Gastroesophageal sphincter (tissue), 4 donors: ENCODE measurements at regions not wholly inside any gene's neighbourhood (a gene's known extent, or its start where the extent isn't known, plus 50 kb on each side); places are given as distances from the start of the nearest gene placed in this dataset.
"Not testable (repeated sequence)": the region's sequence is repeated elsewhere in the genome, so short reads cannot be mapped to it uniquely, and the experiment has no call there.

Experiments
- ATAC-seq: fragments of 150-250 bp; one replicate; pipeline ENCODE4 v1.9.1; 2016; ENCODE audit warnings: mild to moderate bottlenecking, moderate library complexity
- H3K27ac ChIP-seq, 4 donors: fragments of 200-600 bp; sonication (generic) in 3 of 4; 1 replicate in 3 of 4; 2 replicates in 1 of 4; pipeline ENCODE4 v1.5.1; 2016 to 2019
- H3K27me3 ChIP-seq: fragments of 200-600 bp; sonication (generic); one replicate; pipeline ENCODE4 v1.5.1; 2019
- H3K36me3 ChIP-seq, 2 donors: fragments of 200-600 bp; sonication (generic); one replicate each; pipeline ENCODE4 v1.5.1; 2019; ENCODE audit warnings: control low read depth in 1 of 2
- H3K4me1 ChIP-seq, 3 donors: fragments of 200-600 bp; sonication (generic); 1 replicate in 2 of 3; 2 replicates in 1 of 3; pipeline ENCODE4 v1.5.1; 2016 to 2019; ENCODE audit warnings: control low read depth in 2 of 3
- H3K4me3 ChIP-seq, 2 donors: fragments of 200-600 bp; sonication (generic); one replicate each; pipeline ENCODE4 v1.5.1; 2019; ENCODE audit warnings: mild to moderate bottlenecking in 1 of 2, moderate library complexity in 1 of 2
- H3K9me3 ChIP-seq, 3 donors: fragments of 200-600 bp; sonication (generic); one replicate each; pipeline ENCODE4 v1.5.1; 2017 to 2019; ENCODE audit warnings: control low read depth in 2 of 3
- EP300 ChIP-seq: sonication (generic); formaldehyde crosslinking; IDR thresholded peaks from one replicate; pipeline ENCODE4 v1.6.1; 2017; ENCODE audit warnings: antibody characterized with exemption, mild to moderate bottlenecking
- POLR2A ChIP-seq, 2 donors: fragments of 450-650 bp; IDR thresholded peaks; one replicate each; pipeline ENCODE4 v1.6.1; 2017; ENCODE audit warnings: antibody characterized with exemption in 2 of 2, mild to moderate bottlenecking in 2 of 2, moderate library complexity in 1 of 2
- POLR2AphosphoS5 ChIP-seq: sonication (generic); formaldehyde crosslinking; IDR thresholded peaks from one replicate; pipeline ENCODE4 v1.6.1; 2017; ENCODE audit warnings: antibody characterized with exemption
- WGBS, 2 donors: methylation state at CpG; one replicate each; pipeline ENCODE4 v1.1.5; 2018; ENCODE audit warnings: low coverage in 1 of 2; 5-methylcytosine and 5-hydroxymethylcytosine counted together
- TF ChIP-seq, protein P1 (sequence below), 4 experiments: fragments of 200-600 bp in 2 of 4; fragments of 450-650 bp in 2 of 4; sonication (generic) in 1 of 4; IDR thresholded peaks; one replicate each; pipeline ENCODE4 v1.5.1; 2017 to 2019; ENCODE audit warnings: antibody characterized with exemption in 4 of 4, mild to moderate bottlenecking in 2 of 4, moderate library complexity in 2 of 4

DNA sequence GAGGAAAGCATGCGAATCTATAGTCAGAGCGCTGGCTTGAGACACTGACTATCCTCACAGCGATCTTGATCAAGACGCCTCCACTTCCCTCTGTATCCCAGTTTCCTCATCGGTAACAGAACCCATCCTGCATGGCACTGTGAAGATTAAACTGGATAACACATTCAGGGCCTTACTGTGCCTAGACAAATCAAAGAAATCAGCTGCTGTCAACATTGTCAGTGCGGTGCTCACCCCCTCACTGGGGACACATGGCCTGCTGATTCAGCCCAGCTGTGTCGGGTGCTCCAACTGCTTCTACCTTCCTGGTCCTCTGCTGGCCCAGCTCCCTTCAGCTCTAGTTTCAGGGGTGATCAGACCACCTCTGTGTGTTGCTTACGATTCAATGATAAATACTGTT lies 268.6 kb upstream of the AGAP1 start:
- WGBS, 2 donors = 85 to 100% methylated on average over 6 to 8 of the region's 8 CpGs
- ATAC-seq = no peak
- TF ChIP-seq EP300 (no peak), POLR2A (IDR thresholded peaks at IDR 0.05) (no peak), POLR2AphosphoS5 (no peak)
- TF ChIP-seq, protein P1, sequence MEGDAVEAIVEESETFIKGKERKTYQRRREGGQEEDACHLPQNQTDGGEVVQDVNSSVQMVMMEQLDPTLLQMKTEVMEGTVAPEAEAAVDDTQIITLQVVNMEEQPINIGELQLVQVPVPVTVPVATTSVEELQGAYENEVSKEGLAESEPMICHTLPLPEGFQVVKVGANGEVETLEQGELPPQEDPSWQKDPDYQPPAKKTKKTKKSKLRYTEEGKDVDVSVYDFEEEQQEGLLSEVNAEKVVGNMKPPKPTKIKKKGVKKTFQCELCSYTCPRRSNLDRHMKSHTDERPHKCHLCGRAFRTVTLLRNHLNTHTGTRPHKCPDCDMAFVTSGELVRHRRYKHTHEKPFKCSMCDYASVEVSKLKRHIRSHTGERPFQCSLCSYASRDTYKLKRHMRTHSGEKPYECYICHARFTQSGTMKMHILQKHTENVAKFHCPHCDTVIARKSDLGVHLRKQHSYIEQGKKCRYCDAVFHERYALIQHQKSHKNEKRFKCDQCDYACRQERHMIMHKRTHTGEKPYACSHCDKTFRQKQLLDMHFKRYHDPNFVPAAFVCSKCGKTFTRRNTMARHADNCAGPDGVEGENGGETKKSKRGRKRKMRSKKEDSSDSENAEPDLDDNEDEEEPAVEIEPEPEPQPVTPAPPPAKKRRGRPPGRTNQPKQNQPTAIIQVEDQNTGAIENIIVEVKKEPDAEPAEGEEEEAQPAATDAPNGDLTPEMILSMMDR (IDR thresholded peaks at IDR 0.05) = no peak

DNA sequence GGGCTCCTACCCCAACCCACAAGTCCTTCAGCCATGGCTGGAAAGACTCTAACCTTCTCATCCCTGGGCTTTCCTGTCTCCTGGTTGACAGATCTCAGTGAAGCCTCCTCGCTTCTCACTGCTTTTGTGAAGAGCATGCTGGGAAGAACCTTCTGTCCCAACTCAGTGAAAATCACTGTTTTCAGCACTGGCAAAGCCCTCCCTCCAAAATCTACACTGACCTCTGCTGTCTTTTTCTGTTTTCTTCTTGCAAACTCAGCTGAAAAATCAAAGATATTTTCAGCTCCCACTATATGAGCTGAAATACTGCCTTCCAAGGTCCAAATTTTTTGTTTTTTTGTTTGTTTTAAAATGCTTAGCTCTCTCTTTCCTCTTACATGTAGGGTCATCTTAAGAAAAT lies 266.3 kb upstream of the AGAP1 start:
- Histone ChIP-seq H3K36me3 (no peaks in the 10 kb centered on the region), H3K4me1 (peaks cover 0 to 13% (median 0%) of the 10 kb centered on the region in 3 donors), H3K27me3 (no peaks in the 10 kb centered on the region), H3K27ac (no peak overlapping the region), H3K4me3 (no peak overlapping the region), H3K9me3 (no peaks in the 10 kb centered on the region)
- ATAC-seq = no peak
- WGBS, 2 donors = 57% methylated on average over 1 of the region's 1 CpG; no CpG with 5 or more reads in 1 of the 2 donors
- TF ChIP-seq, protein P1 (IDR thresholded peaks at IDR 0.05) = no peak
- no peak for TF ChIP-seq EP300
- TF ChIP-seq POLR2AphosphoS5 = no peak
- no peak for TF ChIP-seq POLR2A (IDR thresholded peaks at IDR 0.05)

More for the DNA sequence above, 268.6 kb upstream of the AGAP1 start:
- peaks cover 0 to under 1% (median 0%) of the 10 kb centered on the region in 3 donors for H3K4me1 ChIP-seq
- H3K36me3 ChIP-seq = no peaks in the 10 kb centered on the region
- H3K27me3 ChIP-seq = no peaks in the 10 kb centered on the region
- H3K4me3 ChIP-seq = no peak overlapping the region
- H3K27ac ChIP-seq = no peak overlapping the region
- no peaks in the 10 kb centered on the region for H3K9me3 ChIP-seq

DNA sequence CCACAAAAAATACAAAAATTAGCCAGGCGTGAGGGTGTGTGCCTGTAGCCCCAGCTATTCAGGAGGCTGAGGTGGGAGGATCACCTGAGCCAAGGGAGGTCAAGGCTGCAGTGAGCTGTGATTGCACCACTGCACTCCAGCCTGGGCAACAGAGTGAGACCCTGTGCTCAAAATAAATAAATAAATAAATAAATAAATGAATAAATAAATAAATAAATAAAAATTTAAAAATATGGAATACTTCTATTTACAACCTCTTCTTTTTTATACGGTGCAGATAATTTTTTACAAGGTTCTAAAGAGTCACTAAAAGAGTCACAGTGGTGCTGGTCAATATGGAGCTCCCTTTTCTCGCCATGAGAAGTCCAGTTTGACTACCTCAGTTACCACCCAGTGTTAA lies 265.4 kb upstream of the AGAP1 start:
- not testable (repeated sequence) for H3K9me3 ChIP-seq, H3K27ac ChIP-seq, H3K36me3 ChIP-seq, ATAC-seq, H3K27me3 ChIP-seq, H3K4me3 ChIP-seq
- peaks cover 0 to 13% (median 0%) of the 10 kb centered on the region in 3 donors for H3K4me1 ChIP-seq
- 93 to 95% methylated on average over 3 of the region's 3 CpGs for WGBS, 2 donors

- no peak for TF ChIP-seq EP300
- TF ChIP-seq, protein P1 (IDR thresholded peaks at IDR 0.05) = no peak
- no peak for TF ChIP-seq POLR2A (IDR thresholded peaks at IDR 0.05)
- TF ChIP-seq POLR2AphosphoS5 = no peak
- H3K27me3 ChIP-seq = no peaks in the 10 kb centered on the region
- WGBS, 2 donors = 66 to 83% methylated on average over 2 to 3 of the region's 3 CpGs
- peaks cover 0 to 13% (median 0%) of the 10 kb centered on the region in 3 donors for H3K4me1 ChIP-seq
- no peaks in the 10 kb centered on the region for H3K9me3 ChIP-seq
- no peak for ATAC-seq
- no peak overlapping the region for H3K27ac ChIP-seq
- H3K4me3 ChIP-seq = no peak overlapping the region
- H3K36me3 ChIP-seq = no peaks in the 10 kb centered on the region
Observed at GRCh38 chr2:235229236-235229635, 264.6 kb upstream of the AGAP1 start.

DNA sequence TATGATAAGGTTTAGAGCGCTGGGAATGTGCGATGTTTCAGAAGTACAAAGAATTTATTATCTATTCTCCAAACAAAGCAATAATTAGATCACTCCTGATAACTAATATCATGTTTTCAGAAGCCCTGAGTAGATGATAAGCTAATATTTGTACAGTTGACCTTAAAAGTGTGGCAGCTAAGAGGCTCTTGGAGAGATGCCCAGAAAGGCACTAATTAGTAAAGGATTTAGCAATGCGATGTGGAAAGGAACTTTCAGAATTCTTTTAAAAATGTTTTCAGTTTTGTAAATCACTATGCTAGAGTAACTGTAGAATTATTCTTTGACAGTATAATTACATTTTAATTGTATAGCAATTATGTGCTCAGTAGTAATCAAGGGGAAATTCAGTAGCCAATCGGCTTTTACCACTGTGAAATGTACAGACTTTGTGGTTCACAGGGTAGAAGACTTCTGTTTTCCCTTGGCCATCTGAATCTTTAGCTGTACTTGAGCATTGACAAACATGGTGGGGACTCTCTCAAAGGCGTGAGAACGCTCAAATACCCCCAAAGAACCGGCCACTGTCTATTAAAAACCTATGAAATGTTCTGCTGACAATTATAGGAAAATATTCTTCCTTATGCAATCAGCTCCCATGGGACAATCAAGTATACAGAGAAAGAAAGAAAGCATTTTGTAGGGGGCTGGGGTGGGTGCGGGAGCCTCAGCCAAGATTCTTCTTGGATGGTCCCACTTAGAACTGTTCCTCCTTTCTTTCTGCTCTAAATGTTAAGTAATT lies 262.8 kb upstream of the AGAP1 start:
- no peak overlapping the region for H3K27ac ChIP-seq
- no peaks in the 10 kb centered on the region for H3K9me3 ChIP-seq
- H3K27me3 ChIP-seq = no peaks in the 10 kb centered on the region
- no peak for ATAC-seq
- WGBS, 2 donors = 62 to 69% methylated on average over 7 to 8 of the region's 8 CpGs
- H3K4me1 ChIP-seq = peaks cover 0 to 13% (median 0%) of the 10 kb centered on the region in 3 donors
- H3K36me3 ChIP-seq = no peaks in the 10 kb centered on the region
- no peak overlapping the region for H3K4me3 ChIP-seq
- TF ChIP-seq EP300 = no peak
- TF ChIP-seq POLR2AphosphoS5 = no peak
- TF ChIP-seq, protein P1 (IDR thresholded peaks at IDR 0.05) = no peak
- TF ChIP-seq POLR2A (IDR thresholded peaks at IDR 0.05) = no peak
